HG02798 (cell line): ENCODE measurements at regions not wholly inside any gene's neighbourhood (a gene's known extent, or its start where the extent isn't known, plus 50 kb on each side); places are given as distances from the start of the nearest gene placed in this dataset.
"Not testable (repeated sequence)": the region's sequence is repeated elsewhere in the genome, so short reads cannot be mapped to it uniquely, and the experiment has no call there.

Experiments used
- ATAC-seq: cut with Tn5 transposase; IDR thresholded peaks from one replicate; pipeline ENCODE4 v1.9.1; 2021; ENCODE audit warnings: mild to moderate bottlenecking; ENCODE audit not compliant: unreplicated experiment, poor library complexity

GRCh38 chr12:105423237-105423636 lies 92.7 kb downstream of the C12orf75 start:
- ATAC-seq: no peak

- ATAC-seq: no peak
These were observed 93.4 kb downstream of the C12orf75 start for GRCh38 chr12:105423921-105424320.

GRCh38 chr12:105425254-105426174 lies 95.0 kb downstream of the C12orf75 start:
- ATAC-seq: no peak

- ATAC-seq: no peak
These were observed 96.3 kb downstream of the C12orf75 start for GRCh38 chr12:105426766-105427165.

- no peak for ATAC-seq
These were observed 97.4 kb downstream of the C12orf75 start for GRCh38 chr12:105427883-105428282.

- no peak for ATAC-seq
These were observed 98.4 kb downstream of the C12orf75 start for GRCh38 chr12:105428793-105429395.

GRCh38 chr12:105429511-105429910 lies 99.0 kb downstream of the C12orf75 start:
- ATAC-seq: no peak

- no peak for ATAC-seq
These were observed 101.1 kb downstream of the C12orf75 start for GRCh38 chr12:105431537-105432100.

GRCh38 chr12:105433804-105434203 lies 103.3 kb downstream of the C12orf75 start:
- ATAC-seq: no peak

- no peak for ATAC-seq
These were observed 106.1 kb downstream of the C12orf75 start for GRCh38 chr12:105436636-105437035.

GRCh38 chr12:105440037-105440664 lies 109.7 kb downstream of the C12orf75 start:
- ATAC-seq: no peak

- no peak for ATAC-seq
These were observed 113.5 kb downstream of the C12orf75 start for GRCh38 chr12:105443802-105444652.

GRCh38 chr12:105444653-105445102 lies 114.2 kb downstream of the C12orf75 start:
- no peak for ATAC-seq

- ATAC-seq: no peak
These were observed 114.8 kb downstream of the C12orf75 start for GRCh38 chr12:105445249-105445648.

- no peak for ATAC-seq
These were observed 115.2 kb downstream of the C12orf75 start for GRCh38 chr12:105445649-105446048.

- ATAC-seq: not testable (repeated sequence)
These were observed 116.0 kb downstream of the C12orf75 start for GRCh38 chr12:105446460-105446859.

- no peak for ATAC-seq
These were observed 118.9 kb downstream of the C12orf75 start for GRCh38 chr12:105449431-105449830.

GRCh38 chr12:105451211-105451610 lies 120.7 kb downstream of the C12orf75 start:
- no peak for ATAC-seq

- ATAC-seq: no peak
These were observed 121.3 kb downstream of the C12orf75 start for GRCh38 chr12:105451798-105452197.

GRCh38 chr12:105453316-105453715 lies 122.8 kb downstream of the C12orf75 start:
- no peak for ATAC-seq
